Endodermal cell (in vitro differentiated cells): ENCODE measurements at regions not wholly inside any gene's neighbourhood (a gene's known extent, or its start where the extent isn't known, plus 50 kb on each side); places are given as distances from the start of the nearest gene placed in this dataset.

ENCODE experiments used
- DNase-seq: peaks from one replicate; pipeline ENCODE4 v3.0.0-alpha.2; 2017
- H3K27ac ChIP-seq: 2 replicates; pipeline ENCODE4 v1.5.1; 2013; ENCODE audit warnings: mild to moderate bottlenecking, low read depth, low read length, moderate library complexity
- H3K27me3 ChIP-seq: 2 replicates; pipeline ENCODE4 v1.6.1; 2013; ENCODE audit warnings: mild to moderate bottlenecking, low read length, moderate library complexity; ENCODE audit not compliant: insufficient read depth, control insufficient read depth, poor library complexity, severe bottlenecking
- H3K36me3 ChIP-seq: 2 replicates; pipeline ENCODE4 v1.7.0; 2013; ENCODE audit warnings: mild to moderate bottlenecking, low read length, moderate library complexity; ENCODE audit not compliant: control insufficient read depth, insufficient read depth
- H3K4me1 ChIP-seq: one replicate; pipeline ENCODE4 v1.7.0; 2013; ENCODE audit warnings: low read length; ENCODE audit not compliant: control insufficient read depth, insufficient read depth
- H3K4me3 ChIP-seq: 2 replicates; pipeline ENCODE4 v1.5.1; 2013; ENCODE audit warnings: mild to moderate bottlenecking, low read length, moderate library complexity
- H3K9ac ChIP-seq: 2 replicates; pipeline ENCODE4 v1.6.1; 2013; ENCODE audit warnings: mild to moderate bottlenecking, low read length, moderate library complexity; ENCODE audit not compliant: poor library complexity, severe bottlenecking; ENCODE audit errors: extremely low read depth
- H3K9me3 ChIP-seq: 2 replicates; pipeline ENCODE4 v1.6.1; 2013; ENCODE audit warnings: mild to moderate bottlenecking, low read length, moderate library complexity; ENCODE audit not compliant: control insufficient read depth
- H3K27ac Mint-ChIP-seq: 2 replicates; pipeline ENCODE4 v1.8.0; 2020; ENCODE audit warnings: mixed read lengths
- H3K27me3 Mint-ChIP-seq: 2 replicates; pipeline ENCODE4 v1.8.0; 2021; ENCODE audit warnings: mild to moderate bottlenecking, mixed read lengths; ENCODE audit not compliant: insufficient read depth
- H3K36me3 Mint-ChIP-seq: 2 replicates; pipeline ENCODE4 v1.8.0; 2020; ENCODE audit warnings: low read depth, mixed read lengths
- H3K4me1 Mint-ChIP-seq: 2 replicates; pipeline ENCODE4 v1.8.0; 2020; ENCODE audit warnings: mixed read lengths
- H3K4me3 Mint-ChIP-seq: 2 replicates; pipeline ENCODE4 v1.8.0; 2020; ENCODE audit warnings: mild to moderate bottlenecking, moderate library complexity, mixed read lengths
- H3K9me3 Mint-ChIP-seq: 2 replicates; pipeline ENCODE4 v1.8.0; 2020; ENCODE audit warnings: mild to moderate bottlenecking, mixed read lengths
- WGBS, 2 experiments: methylation state at CpG; one replicate each; pipeline versions ENCODE4 v1.1.5 to v1.1.7; 2013; ENCODE audit warnings: missing lambda C conversion rate in 2 of 2, mixed read lengths in 1 of 2; ENCODE audit not compliant: insufficient coverage in 1 of 2, insufficient read length in 1 of 2; 5-methylcytosine and 5-hydroxymethylcytosine counted together
- TF ChIP-seq, protein P1 (sequence below): fragments of 200-600 bp; sonication (generic); conservative IDR thresholded peaks from 2 replicates; pipeline ENCODE4 v1.5.0; 2021; ENCODE audit warnings: antibody characterized with exemption, mild to moderate bottlenecking

DNA sequence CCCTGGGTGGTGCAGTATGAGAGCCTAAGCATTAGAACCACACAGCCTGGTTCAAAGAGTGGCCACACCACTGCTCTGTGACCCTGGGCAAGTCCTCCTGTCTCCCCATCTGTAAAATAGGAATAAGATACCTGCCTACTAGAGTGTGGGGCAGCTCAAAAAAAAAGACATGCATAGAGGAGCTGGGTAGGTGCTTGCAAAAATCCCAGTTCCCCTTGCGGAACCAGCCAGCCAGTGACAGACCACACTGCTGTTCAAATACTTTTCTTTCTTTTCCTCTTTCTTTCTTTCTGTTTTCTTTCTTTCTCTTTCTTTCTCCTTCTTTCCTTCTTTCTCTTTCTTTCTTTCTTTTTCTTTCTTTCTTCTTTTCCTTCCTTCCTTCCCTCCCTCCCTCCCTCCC, 63.0 kb upstream of the TRIM2 start:
- Histone ChIP-seq H3K9me3 (no peaks in the 10 kb centered on the region), H3K9ac (no peak overlapping the region), H3K27me3 (no peaks in the 10 kb centered on the region), H3K4me3 (no peak overlapping the region), H3K36me3 (no peaks in the 10 kb centered on the region), H3K4me1 (peaks cover 3% of the 10 kb centered on the region), H3K27ac (no peak overlapping the region)
- 88 to 97% methylated on average over 1 of the region's 1 CpG for WGBS, 2 experiments
- Mint-ChIP-seq H3K36me3 (no peaks in the 10 kb centered on the region), H3K9me3 (no peaks in the 10 kb centered on the region), H3K4me1 (peaks cover 15% of the 10 kb centered on the region), H3K27ac (no peak overlapping the region), H3K27me3 (no peaks in the 10 kb centered on the region), H3K4me3 (no peak overlapping the region)
- no peak for DNase-seq
- TF ChIP-seq, protein P1, sequence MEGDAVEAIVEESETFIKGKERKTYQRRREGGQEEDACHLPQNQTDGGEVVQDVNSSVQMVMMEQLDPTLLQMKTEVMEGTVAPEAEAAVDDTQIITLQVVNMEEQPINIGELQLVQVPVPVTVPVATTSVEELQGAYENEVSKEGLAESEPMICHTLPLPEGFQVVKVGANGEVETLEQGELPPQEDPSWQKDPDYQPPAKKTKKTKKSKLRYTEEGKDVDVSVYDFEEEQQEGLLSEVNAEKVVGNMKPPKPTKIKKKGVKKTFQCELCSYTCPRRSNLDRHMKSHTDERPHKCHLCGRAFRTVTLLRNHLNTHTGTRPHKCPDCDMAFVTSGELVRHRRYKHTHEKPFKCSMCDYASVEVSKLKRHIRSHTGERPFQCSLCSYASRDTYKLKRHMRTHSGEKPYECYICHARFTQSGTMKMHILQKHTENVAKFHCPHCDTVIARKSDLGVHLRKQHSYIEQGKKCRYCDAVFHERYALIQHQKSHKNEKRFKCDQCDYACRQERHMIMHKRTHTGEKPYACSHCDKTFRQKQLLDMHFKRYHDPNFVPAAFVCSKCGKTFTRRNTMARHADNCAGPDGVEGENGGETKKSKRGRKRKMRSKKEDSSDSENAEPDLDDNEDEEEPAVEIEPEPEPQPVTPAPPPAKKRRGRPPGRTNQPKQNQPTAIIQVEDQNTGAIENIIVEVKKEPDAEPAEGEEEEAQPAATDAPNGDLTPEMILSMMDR = no peak

DNA sequence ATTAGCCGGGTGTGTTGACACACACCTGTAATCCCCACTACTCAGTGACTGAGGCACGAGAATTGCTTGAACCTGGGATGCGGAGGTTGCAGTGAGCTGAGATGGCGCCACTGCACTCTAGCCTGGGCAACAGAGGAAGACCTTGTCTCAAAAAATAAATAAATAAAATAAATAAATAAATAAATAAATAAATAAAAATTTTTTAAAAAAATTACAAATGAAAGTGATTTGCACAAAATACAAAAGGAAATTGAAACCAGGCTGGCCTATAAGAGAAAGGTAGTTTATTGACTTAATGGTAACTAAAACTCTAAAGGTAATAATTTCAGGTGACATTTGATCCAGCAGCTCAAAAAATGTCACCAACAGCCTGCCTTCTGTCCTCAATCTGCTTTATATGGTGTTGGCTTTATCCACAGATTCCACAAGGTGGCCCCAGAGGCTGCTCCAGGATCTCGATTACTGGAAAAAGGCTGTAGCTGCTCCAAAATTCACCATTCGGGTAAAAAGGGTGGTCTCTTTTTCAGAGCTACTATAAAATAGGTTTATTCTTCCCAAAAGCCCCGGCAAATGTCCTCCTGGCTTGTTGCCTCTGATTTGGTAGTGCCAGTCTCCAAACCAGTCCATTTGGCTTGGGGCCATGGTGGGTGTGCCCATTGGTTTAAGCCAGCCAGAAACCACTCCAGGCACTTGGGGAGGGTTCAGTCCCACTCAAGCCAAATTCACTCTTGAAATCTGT, 61.4 kb upstream of the TRIM2 start:
- H3K9ac ChIP-seq = no peak overlapping the region
- no peaks in the 10 kb centered on the region for H3K9me3 Mint-ChIP-seq
- TF ChIP-seq, protein P1 = peak; percentile 89
- H3K4me3 ChIP-seq = no peak overlapping the region
- H3K36me3 ChIP-seq = no peaks in the 10 kb centered on the region
- no peak overlapping the region for H3K4me3 Mint-ChIP-seq
- DNase-seq = peak; percentile 91
- no peaks in the 10 kb centered on the region for H3K36me3 Mint-ChIP-seq
- 48 to 51% methylated on average over 5 to 7 of the region's 7 CpGs for WGBS, 2 experiments
- no peaks in the 10 kb centered on the region for H3K27me3 Mint-ChIP-seq
- no peaks in the 10 kb centered on the region for H3K9me3 ChIP-seq
- H3K4me1 ChIP-seq = peaks cover 3% of the 10 kb centered on the region
- no peaks in the 10 kb centered on the region for H3K27me3 ChIP-seq
- peak overlapping the region; percentile 50 for H3K27ac ChIP-seq
- H3K27ac Mint-ChIP-seq = no peak overlapping the region
- peaks cover 16% of the 10 kb centered on the region for H3K4me1 Mint-ChIP-seq

DNA sequence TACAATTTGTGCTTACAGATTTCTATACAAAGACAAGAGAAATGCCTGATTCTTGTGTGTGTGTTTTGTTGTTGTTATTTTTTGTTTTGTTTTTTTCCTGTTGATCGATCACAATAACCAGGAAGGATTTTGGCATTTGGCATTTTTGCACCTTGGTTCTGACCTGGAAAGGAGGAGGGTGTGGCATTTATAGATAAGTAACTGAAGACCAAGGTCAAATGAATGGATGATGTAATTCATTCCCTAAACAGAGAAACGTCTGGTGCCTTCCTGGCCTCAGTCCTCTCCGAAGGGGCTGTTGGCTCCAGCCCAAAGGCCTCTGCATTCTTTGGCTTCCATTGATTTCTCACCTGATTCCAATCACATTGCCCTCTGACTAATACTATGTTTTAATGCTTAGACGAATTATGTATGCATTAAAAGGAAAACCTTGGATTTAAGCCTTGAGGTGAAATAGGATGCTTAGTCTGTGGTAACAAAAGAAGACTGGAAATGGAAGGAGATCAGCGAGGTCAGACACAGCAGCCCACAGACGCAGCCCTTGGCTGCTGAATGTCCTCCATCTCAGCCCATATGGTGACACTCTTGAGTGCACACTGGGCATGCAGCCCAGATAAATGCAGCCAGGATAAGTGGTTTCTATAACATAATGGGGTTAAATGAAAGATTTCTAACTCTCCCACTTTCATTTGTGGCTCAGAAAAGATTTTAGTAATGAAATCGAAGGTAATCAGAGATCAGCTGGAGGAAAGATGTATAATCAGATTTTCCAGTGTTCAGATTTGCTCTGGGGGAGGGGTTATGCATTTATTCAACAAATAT, 60.5 kb upstream of the TRIM2 start:
- H3K4me3 ChIP-seq = no peak overlapping the region
- no peaks in the 10 kb centered on the region for H3K27me3 ChIP-seq
- H3K4me1 ChIP-seq = peaks cover 3% of the 10 kb centered on the region
- no peaks in the 10 kb centered on the region for H3K9me3 ChIP-seq
- H3K4me1 Mint-ChIP-seq = peaks cover 17% of the 10 kb centered on the region
- no peak for DNase-seq
- 59 to 62% methylated on average over 2 to 7 of the region's 7 CpGs for WGBS, 2 experiments
- TF ChIP-seq, protein P1 = no peak
- H3K9ac ChIP-seq = no peak overlapping the region
- no peaks in the 10 kb centered on the region for H3K27me3 Mint-ChIP-seq
- peak overlapping the region; percentile 86 for H3K27ac Mint-ChIP-seq
- H3K36me3 Mint-ChIP-seq = no peaks in the 10 kb centered on the region
- peak overlapping the region; percentile 50 for H3K27ac ChIP-seq
- H3K4me3 Mint-ChIP-seq = no peak overlapping the region
- H3K9me3 Mint-ChIP-seq = no peaks in the 10 kb centered on the region
- no peaks in the 10 kb centered on the region for H3K36me3 ChIP-seq
